Breast epithelium (tissue), 4 donors: ENCODE measurements at regions not wholly inside any gene's neighbourhood (a gene's known extent, or its start where the extent isn't known, plus 50 kb on each side); places are given as distances from the start of the nearest gene placed in this dataset.

ENCODE experiments used
- DNase-seq, 2 donors: peaks; one replicate each; pipeline ENCODE4 v3.0.0-alpha.2; 2019; ENCODE audit warnings: low spot score in 2 of 2
- H3K27ac ChIP-seq, 2 donors: fragments of 200-600 bp; sonication (generic) in 1 of 2; one replicate each; pipeline ENCODE4 v1.5.1; 2016 to 2019; ENCODE audit warnings: mild to moderate bottlenecking in 1 of 2
- H3K27me3 ChIP-seq, 2 donors: fragments of 200-600 bp; sonication (generic) in 1 of 2; one replicate each; pipeline versions ENCODE4 v1.5.1 to v1.6.0; 2017 to 2019; ENCODE audit warnings: control low read depth in 1 of 2, mild to moderate bottlenecking in 1 of 2
- H3K36me3 ChIP-seq: fragments of 200-600 bp; one replicate; pipeline ENCODE4 v1.5.1; 2019
- H3K4me1 ChIP-seq, 2 donors: fragments of 200-600 bp; sonication (generic); one replicate each; pipeline ENCODE4 v1.5.1; 2016 to 2019; ENCODE audit warnings: control low read depth in 1 of 2
- H3K4me3 ChIP-seq, 3 donors: fragments of 200-600 bp; sonication (generic); 1 replicate in 2 of 3; 2 replicates in 1 of 3; pipeline ENCODE4 v1.5.1; 2016 to 2019; ENCODE audit warnings: mild to moderate bottlenecking in 3 of 3, moderate library complexity in 2 of 3
- H3K9me3 ChIP-seq, 2 donors: fragments of 200-600 bp; sonication (generic) in 1 of 2; one replicate each; pipeline ENCODE4 v1.5.1; 2016 to 2019; ENCODE audit warnings: control low read depth in 1 of 2
- CTCF ChIP-seq, 3 donors: fragments of 450-650 bp; IDR thresholded peaks; one replicate each; pipeline ENCODE4 v1.5.1; 2016 to 2017; ENCODE audit warnings: antibody characterized with exemption in 3 of 3, mild to moderate bottlenecking in 3 of 3, moderate library complexity in 3 of 3
- POLR2A ChIP-seq: fragments of 450-650 bp; IDR thresholded peaks from one replicate; pipeline ENCODE4 v1.6.1; 2016; ENCODE audit warnings: antibody characterized with exemption, mild to moderate bottlenecking, moderate library complexity
- POLR2AphosphoS5 ChIP-seq, 3 donors: sonication (generic); formaldehyde crosslinking; IDR thresholded peaks; one replicate each; pipeline ENCODE4 v1.6.1; 2017; ENCODE audit warnings: antibody characterized with exemption in 3 of 3
- intact Hi-C: fragments of 100-400 bp; cut with DNase I; formaldehyde crosslinking; loops from one replicate; pipeline ENCODE4 v1.15.1; 2023; ENCODE audit warnings: low total_unique reads

GRCh38 chr2:234425639-234426603 is 71.0 kb downstream of the ARL4C start:
- Histone ChIP-seq H3K27me3 (no peaks in the 10 kb centered on the region), H3K36me3 (no peaks in the 10 kb centered on the region), H3K9me3 (no peaks in the 10 kb centered on the region), H3K4me1 (peaks cover 0 to 4% of the 10 kb centered on the region in 2 donors), H3K4me3 (no peak overlapping the region), H3K27ac (peak overlapping the region in 1 of 2 donors; percentile 11)
- intact Hi-C loops: no loop called here
- TF ChIP-seq POLR2AphosphoS5 (IDR thresholded peaks at IDR 0.05) (no peak), POLR2A (no peak), CTCF (IDR thresholded peaks at IDR 0.05) (no peak)
- DNase-seq: no peak

- TF ChIP-seq POLR2AphosphoS5 (IDR thresholded peaks at IDR 0.05) (no peak), CTCF (IDR thresholded peaks at IDR 0.05) (no peak), POLR2A (no peak)
- no peak overlapping the region for H3K4me3 ChIP-seq
- no peak overlapping the region for H3K27ac ChIP-seq
- no peaks in the 10 kb centered on the region for H3K9me3 ChIP-seq
- DNase-seq: no peak
- intact Hi-C loops: no loop called here
- peaks cover 0 to 4% of the 10 kb centered on the region in 2 donors for H3K4me1 ChIP-seq
- no peaks in the 10 kb centered on the region for H3K36me3 ChIP-seq
- H3K27me3 ChIP-seq: no peaks in the 10 kb centered on the region
Measured at GRCh38 chr2:234423884-234424283, 73.0 kb downstream of the ARL4C start.

- intact Hi-C loops: no loop called here
Measured at GRCh38 chr2:234422981-234423431, 73.9 kb downstream of the ARL4C start.

GRCh38 chr2:234422273-234422732 is 74.6 kb downstream of the ARL4C start:
- no peak for DNase-seq
- H3K27ac ChIP-seq: no peak overlapping the region
- no peak for TF ChIP-seq CTCF (IDR thresholded peaks at IDR 0.05)

More at GRCh38 chr2:234422981-234423431, 73.9 kb downstream of the ARL4C start:
- H3K9me3 ChIP-seq: no peaks in the 10 kb centered on the region
- no peak for TF ChIP-seq POLR2A
- no peak for TF ChIP-seq CTCF (IDR thresholded peaks at IDR 0.05)
- H3K4me1 ChIP-seq: peaks cover 0 to 4% of the 10 kb centered on the region in 2 donors
- no peaks in the 10 kb centered on the region for H3K36me3 ChIP-seq
- H3K4me3 ChIP-seq: no peak overlapping the region
- no peak overlapping the region for H3K27ac ChIP-seq
- no peak for DNase-seq
- H3K27me3 ChIP-seq: no peaks in the 10 kb centered on the region

GRCh38 chr2:234420408-234420807 is 76.5 kb downstream of the ARL4C start:
- no peaks in the 10 kb centered on the region for H3K9me3 ChIP-seq
- intact Hi-C loops: no loop called here
- H3K36me3 ChIP-seq: no peaks in the 10 kb centered on the region
- no peak overlapping the region for H3K27ac ChIP-seq
- no peak for DNase-seq
- no peaks in the 10 kb centered on the region for H3K27me3 ChIP-seq
- no peak for TF ChIP-seq POLR2A
- no peak for TF ChIP-seq CTCF (IDR thresholded peaks at IDR 0.05)
- no peak for TF ChIP-seq POLR2AphosphoS5 (IDR thresholded peaks at IDR 0.05)
- H3K4me3 ChIP-seq: no peak overlapping the region
- peaks cover 0 to 4% of the 10 kb centered on the region in 2 donors for H3K4me1 ChIP-seq

More at GRCh38 chr2:234422273-234422732, 74.6 kb downstream of the ARL4C start:
- Histone ChIP-seq H3K9me3 (no peaks in the 10 kb centered on the region), H3K4me3 (no peak overlapping the region), H3K36me3 (no peaks in the 10 kb centered on the region), H3K4me1 (peaks cover 0 to 4% of the 10 kb centered on the region in 2 donors), H3K27me3 (no peaks in the 10 kb centered on the region)
- intact Hi-C loops: no loop called here
